ENCODE measurements at regions not wholly inside any gene's neighbourhood (a gene's known extent, or its start where the extent isn't known, plus 50 kb on each side); places are given as distances from the start of the nearest gene placed in this dataset.

DNA sequence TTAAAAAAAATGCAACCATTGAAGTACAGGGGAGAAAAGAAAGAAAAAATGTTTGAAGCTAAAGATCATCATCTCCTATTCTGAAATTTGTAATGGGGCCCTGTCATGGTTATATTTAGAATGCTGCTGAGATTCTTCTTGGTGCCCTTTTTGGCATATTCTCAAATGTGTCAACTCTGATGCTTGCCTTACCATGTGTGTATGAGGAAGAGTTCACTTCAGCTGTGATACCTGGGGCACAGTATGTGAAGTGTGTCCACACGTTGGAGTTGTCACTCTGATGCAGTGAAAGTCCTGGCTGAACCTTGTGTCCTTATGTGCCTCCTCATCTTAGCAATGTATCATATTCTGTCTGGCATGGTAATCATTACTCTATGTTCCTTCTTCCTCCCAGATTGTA lies 377.9 kb downstream of the RAPGEF2 start:
- TF ChIP-seq TAF1 (IDR thresholded peaks at IDR 0.05; ENCODE audit: low read depth, low read length) (no peak), RNF2 (IDR thresholded peaks at IDR 0.05; ENCODE audit: borderline replicate concordance, low read depth, low read length, missing control alignments, poor library complexity, severe bottlenecking) (no peak), CHD2 (IDR thresholded peaks at IDR 0.05; ENCODE audit: low read length) (no peak), POLR2A (IDR thresholded peaks at IDR 0.05; ENCODE audit: control extremely low read depth in 1 of 2, low read depth in 2 of 2, low read length in 2 of 2) (no peak), KDM1A (IDR thresholded peaks at IDR 0.05; ENCODE audit: borderline replicate concordance, low read length) (no peak), EGR1 (IDR thresholded peaks at IDR 0.05; ENCODE audit: borderline replicate concordance, low read depth, low read length) (no peak), SIRT6 (IDR thresholded peaks at IDR 0.05; ENCODE audit: low read length) (no peak)
- TF ChIP-seq, protein P1, sequence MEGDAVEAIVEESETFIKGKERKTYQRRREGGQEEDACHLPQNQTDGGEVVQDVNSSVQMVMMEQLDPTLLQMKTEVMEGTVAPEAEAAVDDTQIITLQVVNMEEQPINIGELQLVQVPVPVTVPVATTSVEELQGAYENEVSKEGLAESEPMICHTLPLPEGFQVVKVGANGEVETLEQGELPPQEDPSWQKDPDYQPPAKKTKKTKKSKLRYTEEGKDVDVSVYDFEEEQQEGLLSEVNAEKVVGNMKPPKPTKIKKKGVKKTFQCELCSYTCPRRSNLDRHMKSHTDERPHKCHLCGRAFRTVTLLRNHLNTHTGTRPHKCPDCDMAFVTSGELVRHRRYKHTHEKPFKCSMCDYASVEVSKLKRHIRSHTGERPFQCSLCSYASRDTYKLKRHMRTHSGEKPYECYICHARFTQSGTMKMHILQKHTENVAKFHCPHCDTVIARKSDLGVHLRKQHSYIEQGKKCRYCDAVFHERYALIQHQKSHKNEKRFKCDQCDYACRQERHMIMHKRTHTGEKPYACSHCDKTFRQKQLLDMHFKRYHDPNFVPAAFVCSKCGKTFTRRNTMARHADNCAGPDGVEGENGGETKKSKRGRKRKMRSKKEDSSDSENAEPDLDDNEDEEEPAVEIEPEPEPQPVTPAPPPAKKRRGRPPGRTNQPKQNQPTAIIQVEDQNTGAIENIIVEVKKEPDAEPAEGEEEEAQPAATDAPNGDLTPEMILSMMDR (IDR thresholded peaks at IDR 0.05; ENCODE audit: control extremely low read depth in 1 of 3, insufficient read depth in 1 of 3, low read depth in 1 of 3, low read length in 3 of 3), result no peak
- TF ChIP-seq, protein P2, sequence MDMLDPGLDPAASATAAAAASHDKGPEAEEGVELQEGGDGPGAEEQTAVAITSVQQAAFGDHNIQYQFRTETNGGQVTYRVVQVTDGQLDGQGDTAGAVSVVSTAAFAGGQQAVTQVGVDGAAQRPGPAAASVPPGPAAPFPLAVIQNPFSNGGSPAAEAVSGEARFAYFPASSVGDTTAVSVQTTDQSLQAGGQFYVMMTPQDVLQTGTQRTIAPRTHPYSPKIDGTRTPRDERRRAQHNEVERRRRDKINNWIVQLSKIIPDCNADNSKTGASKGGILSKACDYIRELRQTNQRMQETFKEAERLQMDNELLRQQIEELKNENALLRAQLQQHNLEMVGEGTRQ (IDR thresholded peaks at IDR 0.05; ENCODE audit: low read length), result no peak

All from H1 (cell line).